Daoy (cell line): ENCODE measurements at regions not wholly inside any gene's neighbourhood (a gene's known extent, or its start where the extent isn't known, plus 50 kb on each side); places are given as distances from the start of the nearest gene placed in this dataset.
"Not testable (repeated sequence)": the region's sequence is repeated elsewhere in the genome, so short reads cannot be mapped to it uniquely, and the experiment has no call there.

Experiments
- DNase-seq: peaks from one replicate; pipeline ENCODE4 v3.0.0-alpha.2; 2015; ENCODE audit warnings: low read depth

GRCh38 chr5:154557548-154557947 lies 79.5 kb upstream of the HAND1 start:
- DNase-seq: no peak

- DNase-seq: no peak
These were observed 69.5 kb upstream of the HAND1 start for GRCh38 chr5:154547551-154547950.

DNA sequence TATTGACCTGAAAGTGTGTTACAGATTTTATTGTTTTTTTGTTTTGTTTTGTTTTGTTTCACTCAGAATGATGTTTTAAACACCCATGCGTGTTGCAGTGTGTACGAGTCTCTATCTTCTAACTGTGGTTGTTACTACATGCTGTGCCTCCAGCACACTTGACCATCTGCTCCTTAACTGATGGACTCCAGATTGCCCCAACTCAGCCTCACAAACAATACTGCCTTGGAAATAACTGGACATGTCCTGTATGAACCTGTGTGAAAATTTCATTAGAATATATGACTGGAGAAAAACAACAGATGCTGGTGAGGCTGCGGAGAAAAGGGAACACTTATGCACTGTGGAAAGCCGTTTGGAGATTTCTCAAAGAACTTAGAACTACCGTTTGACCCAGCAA lies 68.7 kb upstream of the HAND1 start:
- DNase-seq: no peak

DNA sequence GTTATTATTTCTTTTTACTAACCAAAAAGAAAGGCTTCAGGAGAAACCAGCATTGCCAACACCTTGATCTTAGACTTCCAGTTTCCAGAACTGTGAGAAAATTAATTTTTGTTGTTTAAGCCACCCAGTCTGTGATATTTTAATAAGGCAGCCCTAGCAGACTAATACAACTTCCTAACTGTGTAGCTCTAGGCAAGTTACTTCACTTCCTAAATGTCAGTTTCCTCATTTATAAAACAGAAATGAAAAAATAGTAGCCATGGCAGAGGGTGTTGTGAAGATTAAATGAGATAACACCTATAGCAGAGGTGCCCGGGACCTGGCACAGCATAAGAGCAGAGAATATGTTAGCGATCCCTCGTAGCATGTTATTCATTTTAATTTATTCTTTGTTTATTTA lies 66.6 kb upstream of the HAND1 start:
- DNase-seq: no peak

DNA sequence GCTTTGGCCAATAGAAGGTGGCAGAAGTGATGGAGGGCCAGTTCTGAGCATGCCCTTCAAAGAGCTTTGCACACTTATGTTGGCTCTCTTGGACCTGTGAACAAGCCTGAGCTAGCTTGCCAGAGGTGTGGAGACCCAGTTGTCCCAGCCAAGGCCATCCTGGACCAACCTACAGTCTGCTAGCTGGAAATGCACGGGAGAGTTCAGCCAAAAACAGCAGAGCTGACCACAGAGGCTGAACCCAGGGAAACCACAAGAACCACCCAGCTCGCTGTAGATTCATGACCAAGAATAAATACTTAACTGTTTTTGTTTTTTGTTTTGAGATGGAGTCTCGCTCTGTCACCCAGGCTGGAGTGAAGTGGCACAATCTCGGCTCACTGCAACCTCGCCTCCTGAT lies 65.4 kb upstream of the HAND1 start:
- peak; percentile 19 for DNase-seq

- DNase-seq: peak; percentile 39
These were observed 64.6 kb upstream of the HAND1 start for GRCh38 chr5:154542581-154542980.

DNA sequence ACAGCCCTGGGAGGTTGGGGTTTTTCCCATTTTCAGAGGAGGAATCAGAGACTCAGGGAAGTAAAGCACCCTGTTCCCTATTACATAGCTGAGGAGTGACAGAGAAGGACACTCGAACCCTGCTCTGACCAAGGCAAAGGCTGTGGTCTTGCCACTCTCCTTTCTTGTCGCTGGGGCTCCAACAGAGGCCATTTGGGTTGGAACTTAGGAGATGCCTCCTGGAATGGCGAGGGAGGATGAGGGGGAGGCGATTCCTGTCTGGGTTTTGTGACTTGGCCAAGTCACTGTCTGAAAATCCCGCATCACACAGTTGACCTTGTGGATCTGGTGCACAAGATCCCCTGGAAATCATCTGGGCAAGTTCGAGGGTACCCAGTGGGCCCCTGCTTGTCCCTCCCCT lies 64.0 kb upstream of the HAND1 start:
- DNase-seq: no peak

DNA sequence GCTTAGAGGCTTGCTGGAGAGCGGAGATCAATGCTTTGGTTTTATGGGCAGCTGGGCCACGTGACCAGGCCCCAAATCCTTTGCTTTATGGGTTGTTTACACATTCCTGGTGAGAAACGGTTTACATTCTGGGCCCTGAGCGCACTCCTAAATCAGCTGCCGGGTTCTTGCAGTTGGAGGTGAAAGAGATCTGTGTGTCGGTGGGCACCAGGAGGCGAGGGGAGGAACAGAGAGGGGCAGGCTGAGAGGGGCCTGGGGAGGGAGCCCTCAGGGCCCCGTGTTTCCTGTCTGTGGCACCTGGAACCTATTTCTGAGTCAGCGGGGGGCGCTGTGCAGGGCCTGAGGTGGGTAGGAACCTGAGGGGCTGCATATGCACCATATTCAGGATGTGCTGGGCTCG lies 63.5 kb upstream of the HAND1 start:
- DNase-seq: no peak

- no peak for DNase-seq
These were observed 62.6 kb upstream of the HAND1 start for GRCh38 chr5:154540600-154540999.

GRCh38 chr5:154538492-154538891 lies 60.5 kb upstream of the HAND1 start:
- DNase-seq: no peak

DNA sequence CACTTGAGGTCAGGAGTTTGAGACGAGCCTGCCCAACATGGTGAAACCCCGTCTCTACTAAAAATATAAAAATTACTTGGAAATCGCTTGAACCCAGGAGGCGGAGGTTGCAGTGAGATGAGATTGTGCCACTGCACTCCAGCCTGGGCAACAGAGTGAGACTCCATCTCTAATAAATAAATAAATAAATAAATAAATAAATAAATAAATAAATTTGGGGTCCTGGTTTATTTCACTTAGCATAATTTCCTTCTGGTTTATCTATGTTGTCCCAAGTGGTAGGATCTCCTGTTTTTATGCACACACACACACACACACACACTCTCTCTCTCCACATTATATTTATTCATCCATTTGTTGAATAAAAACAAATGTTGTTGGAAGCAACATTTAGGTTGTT lies 58.4 kb upstream of the HAND1 start:
- DNase-seq: not testable (repeated sequence)

DNA sequence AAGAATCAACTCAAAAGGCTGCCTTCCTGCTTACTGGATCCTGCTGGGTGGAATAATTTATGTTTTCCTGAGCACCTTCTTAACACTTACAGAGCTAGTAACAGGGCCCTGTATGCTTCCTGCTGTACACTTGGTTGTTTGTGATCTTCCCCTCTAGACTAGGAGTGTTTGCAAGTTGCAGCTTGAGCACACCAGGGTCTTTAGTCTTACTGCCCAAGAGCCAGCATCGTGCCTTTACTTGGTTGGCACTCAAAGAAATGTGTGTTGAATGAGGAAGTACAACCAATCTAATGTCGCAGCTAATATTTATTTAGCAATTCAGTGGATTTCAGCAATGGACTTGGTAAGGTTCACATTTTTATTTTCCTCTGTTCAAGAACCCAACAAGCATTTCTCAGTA lies 57.5 kb upstream of the HAND1 start:
- DNase-seq: no peak

GRCh38 chr5:154534457-154535050 lies 56.5 kb upstream of the HAND1 start:
- no peak for DNase-seq

GRCh38 chr5:154529282-154529681 lies 51.3 kb upstream of the HAND1 start:
- DNase-seq: no peak

- no peak for DNase-seq
These were observed 50.1 kb upstream of the HAND1 start for GRCh38 chr5:154528005-154528594.
